T-helper 17 cell (primary cell): ENCODE measurements at regions not wholly inside any gene's neighbourhood (a gene's known extent, or its start where the extent isn't known, plus 50 kb on each side); places are given as distances from the start of the nearest gene placed in this dataset.
"Not testable (repeated sequence)": the region's sequence is repeated elsewhere in the genome, so short reads cannot be mapped to it uniquely, and the experiment has no call there.

Source experiments
- ATAC-seq: fragments of 150-1000 bp; cut with Tn5 transposase; 2 replicates; pipeline ENCODE4 v1.10.0; 2021; ENCODE audit warnings: mild to moderate bottlenecking, moderate library complexity
- DNase-seq, 3 donors: peaks; one replicate each; pipeline versions ENCODE4 v3.0.0 to v3.0.0-alpha.2; 2020 to 2021
- H3K9me3 ChIP-seq: one replicate; pipeline ENCODE4 v1.7.0; 2013; ENCODE audit warnings: low read length, mild to moderate bottlenecking; ENCODE audit not compliant: control insufficient read depth, poor library complexity, severe bottlenecking
- H3K27ac Mint-ChIP-seq: one replicate; pipeline ENCODE4 v1.8.0; 2022; ENCODE audit warnings: mild to moderate bottlenecking, moderate library complexity, mixed read lengths
- H3K27me3 Mint-ChIP-seq: one replicate; pipeline ENCODE4 v1.8.0; 2022; ENCODE audit warnings: mixed read lengths
- H3K36me3 Mint-ChIP-seq: one replicate; pipeline ENCODE4 v1.8.0; 2022; ENCODE audit warnings: low read depth, mixed read lengths
- H3K4me1 Mint-ChIP-seq: one replicate; pipeline ENCODE4 v1.8.0; 2022; ENCODE audit warnings: mild to moderate bottlenecking, mixed read lengths
- H3K4me3 Mint-ChIP-seq: one replicate; pipeline ENCODE4 v1.8.0; 2022; ENCODE audit warnings: mild to moderate bottlenecking, moderate library complexity, mixed read lengths

GRCh38 chr3:71942432-71943187 is 157.7 kb upstream of the PROK2 start:
- H3K4me3 Mint-ChIP-seq: no peak overlapping the region
- H3K27ac Mint-ChIP-seq: no peak overlapping the region
- H3K4me1 Mint-ChIP-seq: no peaks in the 10 kb centered on the region
- DNase-seq (no peak), ATAC-seq (no peak)
- H3K27me3 Mint-ChIP-seq: peaks cover 32% of the 10 kb centered on the region
- no peaks in the 10 kb centered on the region for H3K36me3 Mint-ChIP-seq
- no peaks in the 10 kb centered on the region for H3K9me3 ChIP-seq

- peaks cover 3% of the 10 kb centered on the region for H3K4me1 Mint-ChIP-seq
- H3K9me3 ChIP-seq: no peaks in the 10 kb centered on the region
- no peak overlapping the region for H3K27ac Mint-ChIP-seq
- ATAC-seq: no peak
- no peaks in the 10 kb centered on the region for H3K36me3 Mint-ChIP-seq
- no peak overlapping the region for H3K4me3 Mint-ChIP-seq
- no peak for DNase-seq
- peaks cover 39% of the 10 kb centered on the region for H3K27me3 Mint-ChIP-seq
These were observed 155.5 kb upstream of the PROK2 start for GRCh38 chr3:71940486-71940885.

GRCh38 chr3:71938081-71938480 is 153.1 kb upstream of the PROK2 start:
- ATAC-seq: not testable (repeated sequence)

GRCh38 chr3:71936681-71937080 is 151.7 kb upstream of the PROK2 start:
- peaks cover 3% of the 10 kb centered on the region for H3K4me1 Mint-ChIP-seq

More at GRCh38 chr3:71938081-71938480, 153.1 kb upstream of the PROK2 start:
- not testable (repeated sequence) for DNase-seq, H3K9me3 ChIP-seq, H3K4me3 Mint-ChIP-seq, H3K4me1 Mint-ChIP-seq, H3K27ac Mint-ChIP-seq, H3K36me3 Mint-ChIP-seq
- H3K27me3 Mint-ChIP-seq: peaks cover 42% of the 10 kb centered on the region

GRCh38 chr3:71934520-71935270 is 149.7 kb upstream of the PROK2 start:
- H3K27ac Mint-ChIP-seq: no peak overlapping the region
- H3K4me1 Mint-ChIP-seq: peaks cover 3% of the 10 kb centered on the region
- ATAC-seq (no peak), DNase-seq (no peak)
- H3K27me3 Mint-ChIP-seq: peaks cover 44% of the 10 kb centered on the region
- H3K4me3 Mint-ChIP-seq: no peak overlapping the region
- H3K9me3 ChIP-seq: no peaks in the 10 kb centered on the region
- H3K36me3 Mint-ChIP-seq: no peaks in the 10 kb centered on the region

More at GRCh38 chr3:71936681-71937080, 151.7 kb upstream of the PROK2 start:
- no peaks in the 10 kb centered on the region for H3K36me3 Mint-ChIP-seq
- peaks cover 41% of the 10 kb centered on the region for H3K27me3 Mint-ChIP-seq
- H3K4me3 Mint-ChIP-seq: no peak overlapping the region
- H3K9me3 ChIP-seq: no peaks in the 10 kb centered on the region
- no peak for ATAC-seq
- no peak for DNase-seq
- no peak overlapping the region for H3K27ac Mint-ChIP-seq

GRCh38 chr3:71931922-71932321 is 147.0 kb upstream of the PROK2 start:
- no peaks in the 10 kb centered on the region for H3K9me3 ChIP-seq
- Mint-ChIP-seq H3K4me1 (no peaks in the 10 kb centered on the region), H3K4me3 (no peak overlapping the region), H3K36me3 (no peaks in the 10 kb centered on the region), H3K27me3 (peaks cover 39% of the 10 kb centered on the region), H3K27ac (no peak overlapping the region)
- DNase-seq (no peak), ATAC-seq (no peak)

GRCh38 chr3:71930056-71930991 is 145.4 kb upstream of the PROK2 start:
- Mint-ChIP-seq H3K4me1 (peaks cover 7% of the 10 kb centered on the region), H3K4me3 (no peak overlapping the region), H3K27ac (no peak overlapping the region), H3K36me3 (no peaks in the 10 kb centered on the region), H3K27me3 (peaks cover 39% of the 10 kb centered on the region)
- no peaks in the 10 kb centered on the region for H3K9me3 ChIP-seq
- DNase-seq (no peak), ATAC-seq (no peak)

- no peaks in the 10 kb centered on the region for H3K36me3 Mint-ChIP-seq
These were observed 143.3 kb upstream of the PROK2 start for GRCh38 chr3:71928212-71928611.

GRCh38 chr3:71927505-71928066 is 142.6 kb upstream of the PROK2 start:
- peaks cover 7% of the 10 kb centered on the region for H3K4me1 Mint-ChIP-seq
- H3K9me3 ChIP-seq: no peaks in the 10 kb centered on the region
- no peaks in the 10 kb centered on the region for H3K36me3 Mint-ChIP-seq
- H3K4me3 Mint-ChIP-seq: no peak overlapping the region
- ATAC-seq: no peak
- no peak for DNase-seq
- H3K27me3 Mint-ChIP-seq: peaks cover 36% of the 10 kb centered on the region
- no peak overlapping the region for H3K27ac Mint-ChIP-seq

More at GRCh38 chr3:71928212-71928611, 143.3 kb upstream of the PROK2 start:
- H3K4me1 Mint-ChIP-seq: peaks cover 7% of the 10 kb centered on the region
- H3K27me3 Mint-ChIP-seq: peaks cover 38% of the 10 kb centered on the region
- H3K27ac Mint-ChIP-seq: no peak overlapping the region
- H3K4me3 Mint-ChIP-seq: no peak overlapping the region
- ATAC-seq (no peak), DNase-seq (no peak)
- no peaks in the 10 kb centered on the region for H3K9me3 ChIP-seq

- peaks cover 27% of the 10 kb centered on the region for H3K27me3 Mint-ChIP-seq
- H3K27ac Mint-ChIP-seq: no peak overlapping the region
- DNase-seq (no peak), ATAC-seq (no peak)
- no peak overlapping the region for H3K4me3 Mint-ChIP-seq
- peaks cover 7% of the 10 kb centered on the region for H3K4me1 Mint-ChIP-seq
- no peaks in the 10 kb centered on the region for H3K9me3 ChIP-seq
- H3K36me3 Mint-ChIP-seq: no peaks in the 10 kb centered on the region
These were observed 141.7 kb upstream of the PROK2 start for GRCh38 chr3:71926616-71927015.

- H3K27ac Mint-ChIP-seq: no peak overlapping the region
- H3K9me3 ChIP-seq: no peaks in the 10 kb centered on the region
- H3K36me3 Mint-ChIP-seq: no peaks in the 10 kb centered on the region
- H3K4me3 Mint-ChIP-seq: no peak overlapping the region
- no peak for DNase-seq
- no peak for ATAC-seq
- H3K4me1 Mint-ChIP-seq: peaks cover 7% of the 10 kb centered on the region
- peaks cover 29% of the 10 kb centered on the region for H3K27me3 Mint-ChIP-seq
These were observed 141.3 kb upstream of the PROK2 start for GRCh38 chr3:71926262-71926600.

- H3K36me3 Mint-ChIP-seq, H3K27ac Mint-ChIP-seq, H3K4me1 Mint-ChIP-seq, DNase-seq, ATAC-seq, H3K4me3 Mint-ChIP-seq, H3K9me3 ChIP-seq: not testable (repeated sequence)
- H3K27me3 Mint-ChIP-seq: peaks cover 27% of the 10 kb centered on the region
These were observed 140.7 kb upstream of the PROK2 start for GRCh38 chr3:71925511-71926261.
